H1 (cell line): ENCODE measurements at regions not wholly inside any gene's neighbourhood (a gene's known extent, or its start where the extent isn't known, plus 50 kb on each side); places are given as distances from the start of the nearest gene placed in this dataset.

ENCODE experiments used
- CTCF ChIA-PET: fragments of 300-600 bp; sonication (Branson Sonifier 250); formaldehyde crosslinking; loops from one replicate; lab custom pipeline; 2021; ENCODE audit not compliant: partially characterized antibody; lab: Charles Lee
- POLR2A ChIA-PET: fragments of 300-600 bp; sonication (Branson Sonifier 250); formaldehyde crosslinking; loops from one replicate; lab custom pipeline; 2021; ENCODE audit warnings: inconsistent platforms; ENCODE audit not compliant: partially characterized antibody; lab: Charles Lee
- DNase-seq, 2 experiments: peaks; one replicate each; pipeline versions ENCODE4 v3.0.0 to v3.0.0-alpha.2; 2010 to 2022; ENCODE audit warnings: low spot score in 2 of 2, low read depth in 1 of 2, mixed read lengths in 1 of 2
- FAIRE-seq: peaks from 2 replicates; lab custom pipeline; 2011; peaks lifted over from hg19 to GRCh38; lab: Jason Lieb, UNC
- H2AFZ ChIP-seq: 2 replicates; pipeline ENCODE4 v1.8.1; 2012; ENCODE audit warnings: low read length, inconsistent platforms
- H2AK5ac ChIP-seq: 2 replicates; pipeline ENCODE4 v1.6.1; 2013; ENCODE audit warnings: low read depth, low read length
- H2BK120ac ChIP-seq: replicated peaks from 2 replicates; pipeline ENCODE3; 2013; ENCODE audit warnings: low read depth, low read length, inconsistent platforms
- H2BK12ac ChIP-seq: 2 replicates; pipeline ENCODE4 v1.6.1; 2013; ENCODE audit warnings: low read depth, low read length
- H2BK15ac ChIP-seq: 2 replicates; pipeline ENCODE4 v1.6.1; 2013; ENCODE audit warnings: low read length
- H2BK20ac ChIP-seq: 2 replicates; pipeline ENCODE4 v1.6.1; 2013; ENCODE audit warnings: low read length
- H2BK5ac ChIP-seq: 2 replicates; pipeline ENCODE4 v1.6.1; 2013; ENCODE audit warnings: low read depth, low read length
- H3K14ac ChIP-seq: 2 replicates; pipeline ENCODE4 v1.6.1; 2013; ENCODE audit warnings: inconsistent platforms; ENCODE audit not compliant: insufficient read length
- H3K18ac ChIP-seq: 2 replicates; pipeline ENCODE4 v1.6.1; 2013; ENCODE audit warnings: low read length; ENCODE audit errors: extremely low read depth
- H3K23ac ChIP-seq: 2 replicates; pipeline ENCODE4 v1.6.1; 2013; ENCODE audit warnings: inconsistent platforms; ENCODE audit not compliant: insufficient read length
- H3K23me2 ChIP-seq: 2 replicates; pipeline ENCODE4 v1.6.1; 2013; ENCODE audit warnings: low read depth, low read length
- H3K27ac ChIP-seq: 2 replicates; pipeline ENCODE4 v1.6.1; 2011; ENCODE audit warnings: low read depth, low read length, inconsistent platforms
- H3K27me3 ChIP-seq, 4 experiments: replicated peaks in 1 of 4; 1 replicate in 1 of 4; 2 replicates in 3 of 4; pipeline versions ENCODE4 v1.6.1 to v1.8.1; 2011 to 2013; ENCODE audit warnings: low read length in 3 of 4, mild to moderate bottlenecking in 3 of 4, inconsistent platforms in 2 of 4, mixed read lengths in 2 of 4, moderate library complexity in 1 of 4; ENCODE audit not compliant: control insufficient read depth in 3 of 4, insufficient read depth in 3 of 4; ENCODE audit errors: extremely low read depth in 1 of 4
- H3K36me3 ChIP-seq, 4 experiments: 2 replicates each; pipeline versions ENCODE4 v1.6.1 to v1.8.1; 2011 to 2013; ENCODE audit warnings: mild to moderate bottlenecking in 4 of 4, low read length in 3 of 4, moderate library complexity in 2 of 4, control low read depth in 1 of 4, inconsistent platforms in 1 of 4; ENCODE audit not compliant: insufficient read depth in 4 of 4, control insufficient read depth in 2 of 4
- H3K4ac ChIP-seq: replicated peaks from 2 replicates; pipeline ENCODE3; 2013; ENCODE audit warnings: low read length, low read depth, mixed read lengths, inconsistent platforms; ENCODE audit not compliant: insufficient read length
- H3K4me1 ChIP-seq, 4 experiments: replicated peaks in 1 of 4; 1 replicate in 1 of 4; 2 replicates in 3 of 4; pipeline versions ENCODE4 v1.6.1 to v1.8.1; 2011 to 2013; ENCODE audit warnings: low read length in 3 of 4, inconsistent platforms in 2 of 4, mixed read lengths in 1 of 4; ENCODE audit not compliant: insufficient read depth in 4 of 4, control insufficient read depth in 3 of 4
- H3K4me2 ChIP-seq, 2 experiments: 2 replicates each; pipeline versions ENCODE4 v1.6.1 to v1.8.1; 2011 to 2013; ENCODE audit warnings: low read depth in 2 of 2, low read length in 2 of 2, control low read depth in 1 of 2, inconsistent platforms in 1 of 2, mild to moderate bottlenecking in 1 of 2; ENCODE audit not compliant: insufficient read depth in 1 of 2
- H3K4me3 ChIP-seq, 4 experiments: fragments of 200-600, 300-600 bp in 1 of 4; sonication (generic), shearing (Covaris generic), sonication (Bioruptor Twin) in 1 of 4; 2 replicates each; pipeline versions ENCODE4 v1.5.1 to v1.8.1; 2011 to 2016; ENCODE audit warnings: low read length in 4 of 4, low read depth in 3 of 4, control low read depth in 2 of 4, inconsistent platforms in 2 of 4, mild to moderate bottlenecking in 2 of 4, mixed read lengths in 1 of 4, moderate library complexity in 1 of 4; ENCODE audit not compliant: insufficient read depth in 2 of 4; ENCODE audit errors: extremely low read depth in 1 of 4
- H3K56ac ChIP-seq: replicated peaks from 2 replicates; pipeline ENCODE3; 2013; ENCODE audit warnings: low read depth, mild to moderate bottlenecking, mixed read lengths, low read length, inconsistent platforms; ENCODE audit not compliant: insufficient read length
- H3K79me1 ChIP-seq: 2 replicates; pipeline ENCODE4 v1.6.1; 2013; ENCODE audit warnings: low read depth, low read length, control low read depth
- H3K79me2 ChIP-seq, 2 experiments: 2 replicates each; pipeline versions ENCODE4 v1.6.1 to v1.8.1; 2012 to 2013; ENCODE audit warnings: low read length in 2 of 2, mild to moderate bottlenecking in 2 of 2, inconsistent platforms in 1 of 2; ENCODE audit not compliant: insufficient read depth in 2 of 2, control insufficient read depth in 1 of 2
- H3K9ac ChIP-seq, 4 experiments: replicated peaks in 1 of 4; 1 replicate in 1 of 4; 2 replicates in 3 of 4; pipeline versions ENCODE4 v1.6.1 to v1.8.1; 2011 to 2013; ENCODE audit warnings: low read depth in 3 of 4, low read length in 3 of 4, control low read depth in 2 of 4, mild to moderate bottlenecking in 2 of 4, moderate library complexity in 2 of 4, inconsistent platforms in 1 of 4; ENCODE audit errors: extremely low read depth in 1 of 4
- H3K9me3 ChIP-seq, 2 experiments: 2 replicates each; pipeline versions ENCODE4 v1.6.1 to v1.8.1; 2012 to 2013; ENCODE audit warnings: mild to moderate bottlenecking in 2 of 2, moderate library complexity in 2 of 2, control low read depth in 1 of 2, inconsistent platforms in 1 of 2, low read depth in 1 of 2, low read length in 1 of 2, mixed read lengths in 1 of 2; ENCODE audit not compliant: insufficient read depth in 2 of 2
- H4K20me1 ChIP-seq, 2 experiments: replicated peaks in 1 of 2; 2 replicates each; pipeline versions ENCODE3 to v1.8.1; 2011 to 2013; ENCODE audit warnings: inconsistent platforms in 2 of 2, low read length in 2 of 2, mild to moderate bottlenecking in 1 of 2; ENCODE audit not compliant: insufficient read depth in 2 of 2, control insufficient read depth in 1 of 2
- H4K5ac ChIP-seq: 2 replicates; pipeline ENCODE4 v1.6.1; 2013; ENCODE audit warnings: low read length, low read depth, mixed read lengths, inconsistent platforms; ENCODE audit not compliant: insufficient read length
- H4K8ac ChIP-seq: 2 replicates; pipeline ENCODE4 v1.8.0; 2013; ENCODE audit warnings: mild to moderate bottlenecking, moderate library complexity, low read length, inconsistent platforms; ENCODE audit not compliant: insufficient read depth; ENCODE audit errors: extremely low read depth
- H4K91ac ChIP-seq: replicated peaks from 2 replicates; pipeline ENCODE3; 2013; ENCODE audit warnings: low read length, mixed read lengths, inconsistent platforms; ENCODE audit not compliant: insufficient read length
- ATF2 ChIP-seq: IDR thresholded peaks from 2 replicates; pipeline ENCODE4 v1.6.1; 2012; ENCODE audit warnings: low read length, inconsistent platforms
- CTCF ChIP-seq, 3 experiments: IDR thresholded peaks; 1 replicate in 2 of 3; 2 replicates in 1 of 3; pipeline versions ENCODE4 v1.5.1 to v1.6.1; 2011; ENCODE audit warnings: low read length in 3 of 3, mild to moderate bottlenecking in 3 of 3, inconsistent platforms in 2 of 3, low read depth in 1 of 3, moderate library complexity in 1 of 3; ENCODE audit not compliant: insufficient read depth in 1 of 3; ENCODE audit errors: control extremely low read depth in 1 of 3
- RAD21 ChIP-seq, 2 experiments: IDR thresholded peaks in 1 of 2; conservative IDR thresholded peaks in 1 of 2; 2 replicates each; pipeline ENCODE4 v1.6.1; 2011; ENCODE audit warnings: low read depth in 2 of 2, low read length in 2 of 2, improper control_type of control experiment in 1 of 2, inconsistent platforms in 1 of 2, mild to moderate bottlenecking in 1 of 2, moderate library complexity in 1 of 2
- WGBS, 2 experiments: shearing (Covaris generic) in 1 of 2; methylation state at CpG; one replicate each; pipeline versions ENCODE4 v1.1.6 to v1.1.7; 2013 to 2015; ENCODE audit warnings: low lambda C conversion rate in 2 of 2, mixed read lengths in 2 of 2, inconsistent platforms in 1 of 2, low coverage in 1 of 2, missing lambda C conversion rate in 1 of 2; ENCODE audit not compliant: insufficient replicate concordance in 2 of 2, insufficient coverage in 1 of 2, insufficient read length in 1 of 2; ENCODE audit errors: extremely low coverage in 1 of 2, missing lambda C conversion rate in 1 of 2; 5-methylcytosine and 5-hydroxymethylcytosine counted together

- no peak for FAIRE-seq
- no peak for TF ChIP-seq ATF2
- TF ChIP-seq RAD21 (IDR thresholded peaks at IDR 0.05 in 1 of 2, conservative IDR thresholded peaks at IDR 0.05 in 1 of 2; ENCODE audit: low read depth in 2 of 2, low read length in 2 of 2), result peak; percentile 60 to 76
- TF ChIP-seq CTCF (IDR thresholded peaks at IDR 0.05; ENCODE audit: control extremely low read depth in 1 of 3, insufficient read depth in 1 of 3, low read depth in 1 of 3, low read length in 3 of 3), result peak; percentile 46 to 70 (median 66)
- 77% methylated on average over 9 of the region's 9 CpGs; no CpG with 5 or more reads in 1 of the 2 experiments for WGBS, 2 experiments
Observed at GRCh38 chr19:29119590-29119989, 93.4 kb downstream of the UQCRFS1 start.

More at GRCh38 chr19:29119590-29119989, 93.4 kb downstream of the UQCRFS1 start:
- Histone ChIP-seq H3K79me1 (no peaks in the 10 kb centered on the region), H3K79me2 (no peaks in the 10 kb centered on the region), H3K4me3 (no peak overlapping the region), H2AK5ac (no peak overlapping the region), H2AFZ (no peak overlapping the region), H3K27ac (no peak overlapping the region), H3K14ac (no peak overlapping the region), H4K8ac (no peak overlapping the region), H3K4me1 (no peaks in the 10 kb centered on the region), H4K5ac (no peak overlapping the region), H3K36me3 (no peaks in the 10 kb centered on the region), H2BK5ac (no peak overlapping the region), H3K23ac (no peak overlapping the region), H4K91ac (no peak overlapping the region), H3K4me2 (no peak overlapping the region), H2BK20ac (no peak overlapping the region), H2BK120ac (no peak overlapping the region), H3K18ac (no peak overlapping the region), H3K56ac (no peak overlapping the region), H3K4ac (no peak overlapping the region), H3K23me2 (no peaks in the 10 kb centered on the region), H4K20me1 (no peaks in the 10 kb centered on the region), H3K9me3 (peaks cover 3 to 10% of the 10 kb centered on the region in 2 experiments; a peak in 3 of 4 replicates), H3K9ac (no peak overlapping the region), H2BK12ac (no peak overlapping the region), H3K27me3 (no peaks in the 10 kb centered on the region), H2BK15ac (no peak overlapping the region)
- peak in 1 of 2 experiments; percentile 51 for DNase-seq
- CTCF ChIA-PET, result interaction anchor here (0.8 to 5.4 kb wide), 17 partner anchors 12 to 478 kb away, joined by 3 to 54 read pairs (median 3); no protein-coding TSS in a partner anchor
- POLR2A ChIA-PET, result no interaction called here
